ENCODE measurements at regions not wholly inside any gene's neighbourhood (a gene's known extent, or its start where the extent isn't known, plus 50 kb on each side); places are given as distances from the start of the nearest gene placed in this dataset.

DNA sequence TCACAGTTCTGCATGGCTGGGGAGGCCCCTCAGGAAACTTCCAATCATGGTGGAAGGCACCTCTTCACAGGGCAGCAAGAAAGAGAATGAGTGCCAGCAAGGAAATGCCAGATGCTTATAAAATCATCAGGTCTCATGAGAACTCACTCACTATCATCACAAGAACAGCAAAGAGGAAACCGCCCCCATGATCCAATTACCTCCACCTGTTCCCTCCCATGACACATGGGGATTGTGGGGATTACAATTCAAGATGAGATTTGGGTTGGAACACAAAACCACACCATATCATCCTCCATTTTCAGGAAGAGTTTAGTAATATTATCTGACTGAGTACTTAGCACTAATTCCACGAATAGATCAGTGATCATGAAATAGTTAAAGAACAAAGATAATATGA, 244.2 kb downstream of the LMO4 start:
- intact Hi-C loops (cut with DNase I; ENCODE audit: low total_unique reads), result no loop called here
- Histone ChIP-seq H3K27me3 (replicated peaks in 1 of 7) (no peaks in the 10 kb centered on the region), H3K4me3 (no peak overlapping the region), H3K4me1 (no peaks in the 10 kb centered on the region), H3K9me3 (no peaks in the 10 kb centered on the region), H3K27ac (no peak overlapping the region), H3K36me3 (no peaks in the 10 kb centered on the region)
- no peak for TF ChIP-seq POLR2AphosphoS5 (IDR thresholded peaks at IDR 0.05)
- TF ChIP-seq POLR2A (IDR thresholded peaks at IDR 0.05), result no peak
- TF ChIP-seq, protein P1, sequence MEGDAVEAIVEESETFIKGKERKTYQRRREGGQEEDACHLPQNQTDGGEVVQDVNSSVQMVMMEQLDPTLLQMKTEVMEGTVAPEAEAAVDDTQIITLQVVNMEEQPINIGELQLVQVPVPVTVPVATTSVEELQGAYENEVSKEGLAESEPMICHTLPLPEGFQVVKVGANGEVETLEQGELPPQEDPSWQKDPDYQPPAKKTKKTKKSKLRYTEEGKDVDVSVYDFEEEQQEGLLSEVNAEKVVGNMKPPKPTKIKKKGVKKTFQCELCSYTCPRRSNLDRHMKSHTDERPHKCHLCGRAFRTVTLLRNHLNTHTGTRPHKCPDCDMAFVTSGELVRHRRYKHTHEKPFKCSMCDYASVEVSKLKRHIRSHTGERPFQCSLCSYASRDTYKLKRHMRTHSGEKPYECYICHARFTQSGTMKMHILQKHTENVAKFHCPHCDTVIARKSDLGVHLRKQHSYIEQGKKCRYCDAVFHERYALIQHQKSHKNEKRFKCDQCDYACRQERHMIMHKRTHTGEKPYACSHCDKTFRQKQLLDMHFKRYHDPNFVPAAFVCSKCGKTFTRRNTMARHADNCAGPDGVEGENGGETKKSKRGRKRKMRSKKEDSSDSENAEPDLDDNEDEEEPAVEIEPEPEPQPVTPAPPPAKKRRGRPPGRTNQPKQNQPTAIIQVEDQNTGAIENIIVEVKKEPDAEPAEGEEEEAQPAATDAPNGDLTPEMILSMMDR (IDR thresholded peaks at IDR 0.05 in 8 of 11, conservative IDR thresholded peaks at IDR 0.05 in 3 of 11), result no peak
- 87 to 97% (median 89%) methylated on average over 2 of the region's 2 CpGs for WGBS, 5 donors
- no peak for DNase-seq

DNA sequence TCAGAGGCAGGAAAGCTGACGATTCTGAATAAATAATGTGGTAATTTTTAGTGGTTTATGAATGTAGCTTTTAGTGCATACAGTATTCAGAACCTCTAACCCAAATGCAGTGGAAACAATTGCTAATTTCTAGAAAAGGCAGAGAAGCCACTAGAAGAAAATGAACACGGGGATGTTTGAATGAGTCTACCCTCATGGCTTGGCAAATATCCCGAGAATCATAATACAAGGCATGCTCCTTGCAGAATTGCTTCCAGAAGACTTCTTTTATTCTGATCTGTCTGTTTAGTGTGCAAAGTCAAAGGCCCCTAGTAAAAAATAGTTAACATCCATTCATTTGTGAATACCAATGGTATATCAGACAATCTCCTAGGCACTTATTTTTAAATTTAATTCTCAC, 246.8 kb downstream of the LMO4 start:
- Histone ChIP-seq H3K27me3 (replicated peaks in 1 of 7) (peaks cover 0 to 2% (median 0%) of the 10 kb centered on the region in 7 donors), H3K4me1 (no peaks in the 10 kb centered on the region), H3K36me3 (no peaks in the 10 kb centered on the region), H3K4me3 (no peak overlapping the region), H3K27ac (no peak overlapping the region), H3K9me3 (no peaks in the 10 kb centered on the region)
- DNase-seq, result no peak
- 56 to 79% (median 66%) methylated on average over 3 of the region's 3 CpGs for WGBS, 5 donors
- TF ChIP-seq POLR2AphosphoS5 (IDR thresholded peaks at IDR 0.05) (no peak), POLR2A (IDR thresholded peaks at IDR 0.05) (no peak)
- TF ChIP-seq, protein P1 (IDR thresholded peaks at IDR 0.05 in 8 of 11, conservative IDR thresholded peaks at IDR 0.05 in 3 of 11), result no peak
- intact Hi-C loops (cut with DNase I; ENCODE audit: low total_unique reads), result no loop called here

DNA sequence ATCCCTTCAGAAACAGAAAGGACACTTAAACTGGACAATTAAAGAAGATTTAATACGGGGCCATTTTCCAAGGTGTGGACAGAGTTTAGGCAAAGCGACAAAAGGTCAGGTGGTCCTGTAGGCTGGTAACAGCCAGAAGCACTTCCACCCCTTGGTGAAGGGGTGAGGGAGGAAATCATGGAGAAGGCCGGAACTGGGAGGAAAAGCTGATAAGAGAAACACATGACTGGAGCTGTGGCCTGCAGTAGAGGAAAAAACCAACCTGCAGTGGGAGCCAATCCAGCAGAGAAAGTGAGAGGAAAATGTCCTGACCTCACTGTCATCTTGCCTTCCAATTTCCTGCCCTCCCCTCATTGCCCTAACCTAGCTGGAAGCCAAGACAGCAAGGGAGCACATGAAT, 249.8 kb downstream of the LMO4 start:
- 16 to 26% (median 20%) methylated on average over 3 of the region's 3 CpGs for WGBS, 5 donors
- no peak for DNase-seq

DNA sequence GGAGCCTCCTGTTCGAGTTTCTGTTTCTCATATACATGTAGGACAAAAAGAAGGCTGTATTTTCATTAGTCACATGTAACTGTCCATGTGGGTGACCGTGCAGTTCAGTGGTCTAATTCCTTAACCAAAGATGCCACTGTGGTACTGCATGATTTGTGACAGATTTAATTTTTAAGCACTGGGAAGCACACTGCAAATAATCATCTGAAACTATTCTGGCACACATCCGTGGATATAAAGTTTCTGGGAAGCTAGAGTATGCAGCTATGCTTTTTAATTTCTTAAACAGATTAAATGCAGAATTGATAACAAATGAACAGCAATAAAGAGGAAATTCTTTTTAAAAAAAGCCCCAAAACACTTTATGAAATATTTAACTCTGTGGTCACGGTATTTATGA, 254.8 kb downstream of the LMO4 start:
- intact Hi-C loops (cut with DNase I; ENCODE audit: low total_unique reads), result no loop called here
- H3K36me3 ChIP-seq, result no peaks in the 10 kb centered on the region
- no peaks in the 10 kb centered on the region for H3K9me3 ChIP-seq
- H3K27me3 ChIP-seq (replicated peaks in 1 of 7), result peaks cover 0 to 2% (median 0%) of the 10 kb centered on the region in 7 donors
- no peak for DNase-seq
- TF ChIP-seq POLR2AphosphoS5 (IDR thresholded peaks at IDR 0.05) (no peak), POLR2A (IDR thresholded peaks at IDR 0.05) (no peak)
- TF ChIP-seq, protein P1 (IDR thresholded peaks at IDR 0.05 in 8 of 11, conservative IDR thresholded peaks at IDR 0.05 in 3 of 11), result no peak
- 61 to 77% (median 69%) methylated on average over 4 of the region's 4 CpGs for WGBS, 5 donors
- no peak overlapping the region for H3K27ac ChIP-seq
- no peak overlapping the region for H3K4me3 ChIP-seq
- H3K4me1 ChIP-seq, result peaks cover 0 to 23% (median 18%) of the 10 kb centered on the region in 6 donors

More for the DNA sequence above, 249.8 kb downstream of the LMO4 start:
- TF ChIP-seq, protein P1 (IDR thresholded peaks at IDR 0.05 in 8 of 11, conservative IDR thresholded peaks at IDR 0.05 in 3 of 11), result no peak
- H3K4me3 ChIP-seq, result no peak overlapping the region
- no peaks in the 10 kb centered on the region for H3K36me3 ChIP-seq
- H3K27ac ChIP-seq, result no peak overlapping the region
- no peaks in the 10 kb centered on the region for H3K4me1 ChIP-seq
- no peaks in the 10 kb centered on the region for H3K9me3 ChIP-seq
- intact Hi-C loops (cut with DNase I; ENCODE audit: low total_unique reads), result no loop called here
- H3K27me3 ChIP-seq (replicated peaks in 1 of 7), result peaks cover 0 to 2% (median 0%) of the 10 kb centered on the region in 7 donors
